ENCODE measurements at regions not wholly inside any gene's neighbourhood (a gene's known extent, or its start where the extent isn't known, plus 50 kb on each side); places are given as distances from the start of the nearest gene placed in this dataset.

DNA sequence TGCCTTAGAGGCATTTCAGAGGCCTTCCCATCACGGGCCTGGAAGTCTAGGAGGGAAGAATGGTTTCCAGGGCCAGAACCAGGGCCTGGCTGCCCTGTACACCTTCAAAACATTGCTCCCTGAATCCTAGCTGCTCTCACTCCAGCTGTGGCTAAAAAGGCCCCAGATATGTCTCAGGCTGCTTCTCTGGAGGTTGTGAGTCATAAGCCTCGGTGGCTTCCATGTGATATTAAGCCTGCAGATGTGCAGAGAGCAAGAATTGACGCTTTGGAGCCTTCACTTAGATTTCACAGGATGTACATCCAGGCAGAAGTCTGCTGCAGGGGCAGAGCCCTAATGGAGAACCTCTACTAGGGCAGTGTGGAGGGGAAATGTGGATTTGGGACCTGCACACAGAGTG is 502.5 kb downstream of the GRXCR1 start:
- no peak for ATAC-seq (ENCODE audit: insufficient read depth, low FRiP score)
- TF ChIP-seq, protein P1, sequence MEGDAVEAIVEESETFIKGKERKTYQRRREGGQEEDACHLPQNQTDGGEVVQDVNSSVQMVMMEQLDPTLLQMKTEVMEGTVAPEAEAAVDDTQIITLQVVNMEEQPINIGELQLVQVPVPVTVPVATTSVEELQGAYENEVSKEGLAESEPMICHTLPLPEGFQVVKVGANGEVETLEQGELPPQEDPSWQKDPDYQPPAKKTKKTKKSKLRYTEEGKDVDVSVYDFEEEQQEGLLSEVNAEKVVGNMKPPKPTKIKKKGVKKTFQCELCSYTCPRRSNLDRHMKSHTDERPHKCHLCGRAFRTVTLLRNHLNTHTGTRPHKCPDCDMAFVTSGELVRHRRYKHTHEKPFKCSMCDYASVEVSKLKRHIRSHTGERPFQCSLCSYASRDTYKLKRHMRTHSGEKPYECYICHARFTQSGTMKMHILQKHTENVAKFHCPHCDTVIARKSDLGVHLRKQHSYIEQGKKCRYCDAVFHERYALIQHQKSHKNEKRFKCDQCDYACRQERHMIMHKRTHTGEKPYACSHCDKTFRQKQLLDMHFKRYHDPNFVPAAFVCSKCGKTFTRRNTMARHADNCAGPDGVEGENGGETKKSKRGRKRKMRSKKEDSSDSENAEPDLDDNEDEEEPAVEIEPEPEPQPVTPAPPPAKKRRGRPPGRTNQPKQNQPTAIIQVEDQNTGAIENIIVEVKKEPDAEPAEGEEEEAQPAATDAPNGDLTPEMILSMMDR (IDR thresholded peaks at IDR 0.05; ENCODE audit: control extremely low read depth, extremely low read depth) = no peak
- 61 to 68% methylated on average over 3 of the region's 3 CpGs for WGBS, 2 donors

DNA sequence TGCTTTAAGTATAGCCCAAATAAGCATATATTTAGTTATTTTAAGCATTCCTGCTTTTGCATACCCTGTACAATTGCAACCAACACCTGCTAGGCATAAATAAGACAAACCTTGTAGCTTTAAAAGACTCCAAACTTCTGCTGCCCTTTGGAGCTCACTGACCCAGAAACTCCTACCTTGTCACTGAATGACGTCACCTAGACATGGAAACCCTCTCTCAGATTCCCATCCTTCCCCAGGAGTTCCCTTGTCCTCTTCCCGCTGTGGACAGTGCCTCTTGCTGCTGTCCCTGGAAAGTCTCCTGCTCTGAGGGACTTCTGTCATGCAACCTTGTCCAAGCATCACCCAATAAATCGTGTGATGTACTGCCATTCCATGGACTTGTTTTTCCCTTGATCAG is 507.2 kb downstream of the GRXCR1 start:
- H3K36me3 ChIP-seq (ENCODE audit: control insufficient read depth in 4 of 4, insufficient read depth in 4 of 4, low read length in 4 of 4) = no peaks in the 10 kb centered on the region
- no peaks in the 10 kb centered on the region for H3K27me3 ChIP-seq (ENCODE audit: control insufficient read depth in 3 of 3, insufficient read depth in 3 of 3, low read length in 2 of 3)
- no peak for ATAC-seq (ENCODE audit: insufficient read depth, low FRiP score)
- no peak overlapping the region for H3K9ac ChIP-seq (ENCODE audit: insufficient read depth in 1 of 2, low read length in 2 of 2)
- 78 to 85% methylated on average over 3 of the region's 3 CpGs for WGBS, 2 donors
- no peak overlapping the region for H3K4me3 ChIP-seq
- no peaks in the 10 kb centered on the region for H3K4me1 ChIP-seq (ENCODE audit: control insufficient read depth in 5 of 5, insufficient read depth in 5 of 5, low read length in 5 of 5)
- no peak overlapping the region for H3K27ac ChIP-seq (ENCODE audit: low read depth in 1 of 2, low read length in 1 of 2)
- DNase-seq = no peak
- TF ChIP-seq, protein P1 (IDR thresholded peaks at IDR 0.05; ENCODE audit: control extremely low read depth, extremely low read depth) = no peak
- no peaks in the 10 kb centered on the region for H3K9me3 ChIP-seq (ENCODE audit: control insufficient read depth in 4 of 4, insufficient read depth in 3 of 4, low read length in 3 of 4)

More for the DNA sequence above, 502.5 kb downstream of the GRXCR1 start:
- no peak for DNase-seq
- H3K4me3 ChIP-seq = no peak overlapping the region
- no peaks in the 10 kb centered on the region for H3K9me3 ChIP-seq (ENCODE audit: control insufficient read depth in 4 of 4, insufficient read depth in 3 of 4, low read length in 3 of 4)
- H3K4me1 ChIP-seq (ENCODE audit: control insufficient read depth in 5 of 5, insufficient read depth in 5 of 5, low read length in 5 of 5) = no peaks in the 10 kb centered on the region
- H3K27ac ChIP-seq (ENCODE audit: low read depth in 1 of 2, low read length in 1 of 2) = no peak overlapping the region
- no peaks in the 10 kb centered on the region for H3K27me3 ChIP-seq (ENCODE audit: control insufficient read depth in 3 of 3, insufficient read depth in 3 of 3, low read length in 2 of 3)
- no peaks in the 10 kb centered on the region for H3K36me3 ChIP-seq (ENCODE audit: control insufficient read depth in 4 of 4, insufficient read depth in 4 of 4, low read length in 4 of 4)
- no peak overlapping the region for H3K9ac ChIP-seq (ENCODE audit: insufficient read depth in 1 of 2, low read length in 2 of 2)

DNA sequence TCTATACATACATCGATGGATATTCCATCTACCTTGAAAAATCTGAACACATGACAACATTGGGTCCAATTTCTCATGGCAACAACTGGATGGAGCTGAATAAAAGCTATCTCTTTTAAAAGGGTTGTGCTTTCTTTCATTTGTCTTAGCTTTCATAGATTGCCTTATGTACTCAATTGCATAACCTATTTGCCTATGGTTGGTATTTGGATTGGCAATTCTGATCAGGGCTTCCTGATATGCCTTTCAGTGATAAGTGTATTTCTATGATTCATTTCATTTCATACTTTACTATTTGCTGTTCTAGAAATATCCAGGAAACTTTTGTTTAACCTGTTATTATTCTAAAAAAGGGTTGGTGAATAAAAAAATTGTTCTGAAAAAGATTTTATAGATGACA is 509.9 kb downstream of the GRXCR1 start:
- 84 to 87% methylated on average over 1 of the region's 1 CpG for WGBS, 2 donors
- TF ChIP-seq, protein P1 (IDR thresholded peaks at IDR 0.05; ENCODE audit: control extremely low read depth, extremely low read depth) = no peak
- ATAC-seq (ENCODE audit: insufficient read depth, low FRiP score) (no peak), DNase-seq (no peak)
- H3K9me3 ChIP-seq (ENCODE audit: control insufficient read depth in 4 of 4, insufficient read depth in 3 of 4, low read length in 3 of 4) = peaks cover 0 to 5% (median 0%) of the 10 kb centered on the region in 4 donors
- no peaks in the 10 kb centered on the region for H3K27me3 ChIP-seq (ENCODE audit: control insufficient read depth in 3 of 3, insufficient read depth in 3 of 3, low read length in 2 of 3)
- no peaks in the 10 kb centered on the region for H3K36me3 ChIP-seq (ENCODE audit: control insufficient read depth in 4 of 4, insufficient read depth in 4 of 4, low read length in 4 of 4)
- H3K27ac ChIP-seq (ENCODE audit: low read depth in 1 of 2, low read length in 1 of 2) = no peak overlapping the region
- H3K9ac ChIP-seq (ENCODE audit: insufficient read depth in 1 of 2, low read length in 2 of 2) = no peak overlapping the region
- H3K4me3 ChIP-seq = no peak overlapping the region
- H3K4me1 ChIP-seq (ENCODE audit: control insufficient read depth in 5 of 5, insufficient read depth in 5 of 5, low read length in 5 of 5) = no peaks in the 10 kb centered on the region

DNA sequence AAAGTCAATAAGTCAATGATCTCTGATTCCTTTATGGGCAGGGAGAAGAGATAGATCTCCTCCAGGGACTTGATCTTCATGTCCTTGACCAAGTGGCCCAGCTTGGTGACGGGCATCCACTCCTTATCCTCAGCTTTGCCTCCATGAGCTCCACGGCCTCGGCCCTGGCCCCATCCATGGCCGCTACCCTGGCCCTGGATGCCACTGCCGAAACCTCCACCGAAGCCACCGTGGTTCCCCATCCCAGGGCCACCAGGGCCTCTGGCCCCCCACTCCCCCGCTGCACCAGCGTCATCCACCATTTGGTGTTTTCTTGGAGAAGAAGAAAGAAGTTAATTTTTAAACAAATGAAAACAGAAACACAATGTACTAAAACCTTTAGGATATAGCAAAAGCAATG is 518.1 kb downstream of the GRXCR1 start:
- H3K36me3 ChIP-seq (ENCODE audit: control insufficient read depth in 4 of 4, insufficient read depth in 4 of 4, low read length in 4 of 4) = no peaks in the 10 kb centered on the region
- no peaks in the 10 kb centered on the region for H3K27me3 ChIP-seq (ENCODE audit: control insufficient read depth in 3 of 3, insufficient read depth in 3 of 3, low read length in 2 of 3)
- H3K9me3 ChIP-seq (ENCODE audit: control insufficient read depth in 4 of 4, insufficient read depth in 3 of 4, low read length in 3 of 4) = peaks cover 0 to 5% (median 0%) of the 10 kb centered on the region in 4 donors
- ATAC-seq (ENCODE audit: insufficient read depth, low FRiP score) (no peak), DNase-seq (no peak)
- no peaks in the 10 kb centered on the region for H3K4me1 ChIP-seq (ENCODE audit: control insufficient read depth in 5 of 5, insufficient read depth in 5 of 5, low read length in 5 of 5)
- WGBS, 2 donors = 88 to 96% methylated on average over 9 of the region's 9 CpGs
- no peak overlapping the region for H3K4me3 ChIP-seq
- H3K9ac ChIP-seq (ENCODE audit: insufficient read depth in 1 of 2, low read length in 2 of 2) = no peak overlapping the region
- H3K27ac ChIP-seq (ENCODE audit: low read depth in 1 of 2, low read length in 1 of 2) = no peak overlapping the region
- TF ChIP-seq, protein P1 (IDR thresholded peaks at IDR 0.05; ENCODE audit: control extremely low read depth, extremely low read depth) = no peak

Data from lung (tissue), 11 donors.